Body of pancreas (tissue), 4 donors: ENCODE measurements at regions not wholly inside any gene's neighbourhood (a gene's known extent, or its start where the extent isn't known, plus 50 kb on each side); places are given as distances from the start of the nearest gene placed in this dataset.

Experiments
- CTCF ChIP-seq, 7 experiments: fragments of 450-650 bp in 4 of 7; fragments of 200-600 bp in 3 of 7; sonication (generic) in 3 of 7; IDR thresholded peaks; one replicate each; pipeline ENCODE4 v1.5.1; 2016 to 2019; ENCODE audit warnings: antibody characterized with exemption in 7 of 7
- POLR2A ChIP-seq, 3 donors: fragments of 450-650 bp; IDR thresholded peaks; one replicate each; pipeline ENCODE4 v1.6.1; 2016; ENCODE audit warnings: antibody characterized with exemption in 3 of 3, mild to moderate bottlenecking in 2 of 3

GRCh38 chr13:53946500-53946899 is 917.9 kb downstream of the OLFM4 start:
- TF ChIP-seq CTCF (IDR thresholded peaks at IDR 0.05) (no peak), POLR2A (IDR thresholded peaks at IDR 0.05) (no peak)
